PC-9 (cell line): ENCODE measurements at regions not wholly inside any gene's neighbourhood (a gene's known extent, or its start where the extent isn't known, plus 50 kb on each side); places are given as distances from the start of the nearest gene placed in this dataset.

Source experiments
- BruUV-seq: library from RNA; stranded (reverse); fragments of 400-500 nt; replicated peaks from 2 replicates; lab custom pipeline; 2021; lab: Mats Ljungman, UMichigan
- CTCF ChIA-PET: fragments of 300-600 bp; sonication (Branson Sonifier 250); formaldehyde crosslinking; loops from one replicate; lab custom pipeline; 2022; ENCODE audit warnings: antibody characterized with exemption; lab: Charles Lee
- POLR2A ChIA-PET: fragments of 300-600 bp; sonication (Branson Sonifier 250); formaldehyde crosslinking; loops from one replicate; lab custom pipeline; 2022; ENCODE audit warnings: antibody characterized with exemption; ENCODE audit not compliant: unreplicated experiment; lab: Charles Lee
- DNase-seq, 2 experiments: peaks; one replicate each; pipeline versions ENCODE4 v3.0.0 to v3.0.0-alpha.2; 2015 to 2022; ENCODE audit warnings: mixed read lengths in 1 of 2
- H2AFZ ChIP-seq: fragments of 200-600 bp; sonication (generic); 2 replicates; pipeline ENCODE4 v1.8.1; 2017; ENCODE audit warnings: antibody characterized with exemption
- H3F3A ChIP-seq: fragments of 200-600 bp; sonication (generic); 2 replicates; pipeline ENCODE4 v1.8.1; 2017; ENCODE audit warnings: antibody characterized with exemption, mild to moderate bottlenecking, low read depth; ENCODE audit not compliant: insufficient read depth
- H3K27ac ChIP-seq: fragments of 200-600 bp; sonication (generic); 2 replicates; pipeline ENCODE4 v1.6.1; 2016; ENCODE audit warnings: mixed run types
- H3K27me3 ChIP-seq: fragments of 200-600 bp; sonication (generic); 2 replicates; pipeline ENCODE4 v1.6.1; 2016; ENCODE audit warnings: low read depth, mixed run types; ENCODE audit not compliant: insufficient read depth
- H3K36me3 ChIP-seq: fragments of 200-600 bp; sonication (generic); 2 replicates; pipeline ENCODE4 v1.6.1; 2016; ENCODE audit warnings: low read depth, mixed run types
- H3K4me1 ChIP-seq: fragments of 200-600 bp; sonication (generic); replicated peaks from 2 replicates; pipeline ENCODE4 v1.6.1; 2016; ENCODE audit warnings: mixed run types; ENCODE audit not compliant: insufficient read depth
- H3K4me2 ChIP-seq: fragments of 200-600 bp; sonication (generic); 2 replicates; pipeline ENCODE4 v1.6.1; 2017; ENCODE audit warnings: mixed run types
- H3K4me3 ChIP-seq: fragments of 200-600 bp; sonication (generic); 2 replicates; pipeline ENCODE4 v1.6.1; 2016; ENCODE audit warnings: mixed run types
- H3K79me2 ChIP-seq: fragments of 200-600 bp; sonication (generic); 2 replicates; pipeline ENCODE4 v1.6.1; 2017; ENCODE audit warnings: low read depth, mixed run types
- H3K9me2 ChIP-seq: fragments of 200-600 bp; sonication (generic); 2 replicates; pipeline ENCODE4 v1.8.1; 2017; ENCODE audit warnings: mild to moderate bottlenecking; ENCODE audit not compliant: insufficient read depth
- H3K9me3 ChIP-seq: fragments of 200-600 bp; sonication (generic); 2 replicates; pipeline ENCODE4 v1.8.1; 2016; ENCODE audit warnings: low read depth; ENCODE audit not compliant: insufficient read depth
- H4K20me1 ChIP-seq: fragments of 200-600 bp; sonication (generic); 2 replicates; pipeline ENCODE4 v1.8.1; 2017; ENCODE audit not compliant: insufficient read depth
- CTCF ChIP-seq: fragments of 200-600 bp; sonication (generic); conservative IDR thresholded peaks from 2 replicates; pipeline ENCODE4 v1.6.1; 2017; ENCODE audit warnings: mixed run types, antibody characterized with exemption, mild to moderate bottlenecking, moderate library complexity
- EZH2 ChIP-seq: fragments of 200-600 bp; sonication (generic); IDR thresholded peaks from 2 replicates; pipeline ENCODE4 v1.8.0; 2017; ENCODE audit warnings: antibody characterized with exemption, low read depth
- intact Hi-C: fragments of 100-400 bp; cut with micrococcal nuclease; formaldehyde crosslinking; loops from one replicate; pipeline ENCODE4 v1.10.0; 2022; ENCODE audit not compliant: unreplicated experiment

GRCh38 chrX:120819126-120819525 lies 56.5 kb downstream of the CT47B1 start:
- H3F3A ChIP-seq, result no peaks in the 10 kb centered on the region
- intact Hi-C loops, result no loop called here
- ChIA-PET POLR2A (no interaction called here), CTCF (no interaction called here)
- DNase-seq, result no peak
- H3K27ac ChIP-seq, result no peak overlapping the region
- H3K9me3 ChIP-seq, result no peaks in the 10 kb centered on the region
- no TSS peak for BruUV-seq
- H3K4me2 ChIP-seq, result no peak overlapping the region
- no peaks in the 10 kb centered on the region for H3K79me2 ChIP-seq
- peaks cover 10% of the 10 kb centered on the region; the same call in 1 of the 2 replicates for H3K4me1 ChIP-seq
- H3K4me3 ChIP-seq, result no peak overlapping the region
- H3K36me3 ChIP-seq, result no peaks in the 10 kb centered on the region
- H2AFZ ChIP-seq, result no peak overlapping the region
- no peak for TF ChIP-seq CTCF
- TF ChIP-seq EZH2, result no peak
- H4K20me1 ChIP-seq, result no peaks in the 10 kb centered on the region
- no peaks in the 10 kb centered on the region for H3K9me2 ChIP-seq
- no peaks in the 10 kb centered on the region for H3K27me3 ChIP-seq

GRCh38 chrX:120813982-120814381 lies 61.7 kb downstream of the CT47B1 start:
- Histone ChIP-seq H3K4me1 (no peaks in the 10 kb centered on the region), H3K27me3 (no peaks in the 10 kb centered on the region), H3K36me3 (no peaks in the 10 kb centered on the region), H3K9me2 (no peaks in the 10 kb centered on the region), H2AFZ (no peak overlapping the region), H3K27ac (no peak overlapping the region), H3K79me2 (no peaks in the 10 kb centered on the region), H3K9me3 (no peaks in the 10 kb centered on the region), H3F3A (no peaks in the 10 kb centered on the region), H4K20me1 (no peaks in the 10 kb centered on the region), H3K4me2 (no peak overlapping the region), H3K4me3 (no peak overlapping the region)
- no TSS peak for BruUV-seq
- CTCF ChIA-PET, result no interaction called here
- TF ChIP-seq CTCF (no peak), EZH2 (no peak)
- POLR2A ChIA-PET, result no interaction called here
- DNase-seq, result no peak
- intact Hi-C loops, result no loop called here

- Histone ChIP-seq H4K20me1 (no peaks in the 10 kb centered on the region), H3K4me1 (no peaks in the 10 kb centered on the region), H3K9me3 (no peaks in the 10 kb centered on the region), H3K4me2 (no peak overlapping the region), H3K27me3 (no peaks in the 10 kb centered on the region), H3K9me2 (no peaks in the 10 kb centered on the region), H3K36me3 (no peaks in the 10 kb centered on the region), H3F3A (no peaks in the 10 kb centered on the region), H3K4me3 (no peak overlapping the region), H3K79me2 (no peaks in the 10 kb centered on the region), H3K27ac (no peak overlapping the region), H2AFZ (no peak overlapping the region)
- ChIA-PET CTCF (no interaction called here), POLR2A (no interaction called here)
- intact Hi-C loops, result no loop called here
- no peak for DNase-seq
- BruUV-seq, result no TSS peak
- TF ChIP-seq EZH2, result no peak
- no peak for TF ChIP-seq CTCF
These were observed 74.2 kb downstream of the CT47B1 start for GRCh38 chrX:120801426-120801825.
